Stomach smooth muscle (tissue), 2 donors: ENCODE measurements at regions not wholly inside any gene's neighbourhood (a gene's known extent, or its start where the extent isn't known, plus 50 kb on each side); places are given as distances from the start of the nearest gene placed in this dataset.
"Not testable (repeated sequence)": the region's sequence is repeated elsewhere in the genome, so short reads cannot be mapped to it uniquely, and the experiment has no call there.

ENCODE experiments used
- H3K27ac ChIP-seq: one replicate; pipeline ENCODE4 v1.7.0; 2013; ENCODE audit warnings: mild to moderate bottlenecking, low read length, inconsistent platforms
- H3K27me3 ChIP-seq, 2 donors: one replicate each; pipeline ENCODE4 v1.7.0; 2013; ENCODE audit warnings: low read length in 2 of 2; ENCODE audit not compliant: insufficient read depth in 2 of 2, control insufficient read depth in 1 of 2
- H3K36me3 ChIP-seq, 2 donors: one replicate each; pipeline ENCODE4 v1.7.0; 2013; ENCODE audit warnings: low read length in 2 of 2; ENCODE audit not compliant: control insufficient read depth in 2 of 2, insufficient read depth in 2 of 2
- H3K4me1 ChIP-seq: one replicate; pipeline ENCODE4 v1.7.0; 2013; ENCODE audit warnings: low read length; ENCODE audit not compliant: control insufficient read depth, insufficient read depth
- H3K4me3 ChIP-seq, 2 donors: one replicate each; pipeline ENCODE4 v1.7.0; 2013; ENCODE audit warnings: low read length in 2 of 2
- H3K9ac ChIP-seq, 2 donors: one replicate each; pipeline ENCODE4 v1.7.0; 2013; ENCODE audit warnings: low read length in 2 of 2, mild to moderate bottlenecking in 1 of 2
- H3K9me3 ChIP-seq, 2 donors: one replicate each; pipeline ENCODE4 v1.7.0; 2013; ENCODE audit warnings: low read length in 2 of 2; ENCODE audit not compliant: control insufficient read depth in 2 of 2
- donor health status: healthy.
- donor health status: Pancreatic carcinoma.

- H3K4me3 ChIP-seq = no peak overlapping the region
- H3K27ac ChIP-seq = no peak overlapping the region
- H3K36me3 ChIP-seq = no peaks in the 10 kb centered on the region
- H3K9ac ChIP-seq = no peak overlapping the region
- H3K9me3 ChIP-seq = no peaks in the 10 kb centered on the region
- no peaks in the 10 kb centered on the region for H3K27me3 ChIP-seq
- no peaks in the 10 kb centered on the region for H3K4me1 ChIP-seq
Measured at GRCh38 chr6:19562468-19562867, 274.7 kb upstream of the ID4 start.

DNA sequence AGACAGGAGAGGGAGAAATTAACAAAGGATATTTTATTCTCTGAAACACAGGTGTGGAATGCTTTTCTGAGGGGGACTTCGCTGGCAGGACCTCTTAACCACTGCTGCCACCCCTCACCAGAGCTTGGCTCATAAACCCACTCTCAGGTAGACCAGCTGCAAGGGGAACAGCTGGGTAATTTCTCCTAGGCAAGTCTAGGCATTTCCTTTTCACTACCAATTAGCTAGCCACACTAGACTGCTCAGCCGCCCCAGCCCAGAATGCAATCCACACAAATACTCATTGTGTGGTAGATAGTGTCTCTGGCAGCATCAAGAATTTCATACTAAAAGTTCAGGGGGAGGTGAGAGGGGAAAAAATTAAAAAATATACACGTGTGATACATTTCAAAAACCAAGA lies 267.6 kb upstream of the ID4 start:
- no peak overlapping the region for H3K9ac ChIP-seq
- no peak overlapping the region for H3K27ac ChIP-seq
- H3K9me3 ChIP-seq = no peaks in the 10 kb centered on the region
- no peaks in the 10 kb centered on the region for H3K27me3 ChIP-seq
- H3K36me3 ChIP-seq = no peaks in the 10 kb centered on the region
- H3K4me1 ChIP-seq = no peaks in the 10 kb centered on the region
- H3K4me3 ChIP-seq = no peak overlapping the region

GRCh38 chr6:19571176-19571575 lies 266.0 kb upstream of the ID4 start:
- Histone ChIP-seq H3K27me3 (no peaks in the 10 kb centered on the region), H3K9ac (no peak overlapping the region), H3K4me3 (no peak overlapping the region), H3K4me1 (no peaks in the 10 kb centered on the region), H3K36me3 (no peaks in the 10 kb centered on the region), H3K27ac (no peak overlapping the region), H3K9me3 (no peaks in the 10 kb centered on the region)

DNA sequence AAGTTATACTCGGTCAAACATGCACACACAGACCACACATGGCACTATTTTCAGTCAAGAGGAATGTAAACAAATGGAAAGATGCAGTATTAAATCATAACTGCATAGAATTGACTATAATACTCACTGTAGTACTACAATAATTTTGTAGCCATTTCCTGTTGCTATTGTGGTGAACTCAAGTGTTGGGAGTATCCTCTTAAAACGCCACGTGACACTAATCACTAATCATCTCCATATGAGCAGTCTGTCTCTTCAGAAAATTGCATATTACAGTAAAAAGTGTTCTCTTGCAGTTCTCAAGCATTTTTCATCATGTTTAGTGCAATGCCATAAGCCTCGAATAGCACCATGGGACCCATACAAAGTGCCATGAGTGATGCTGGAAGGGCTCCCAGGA lies 258.7 kb upstream of the ID4 start:
- H3K27me3 ChIP-seq = no peaks in the 10 kb centered on the region
- no peaks in the 10 kb centered on the region for H3K36me3 ChIP-seq
- H3K4me3 ChIP-seq = no peak overlapping the region
- no peak overlapping the region for H3K27ac ChIP-seq
- peaks cover 0 to 4% of the 10 kb centered on the region in 2 donors for H3K9me3 ChIP-seq
- no peaks in the 10 kb centered on the region for H3K4me1 ChIP-seq
- no peak overlapping the region for H3K9ac ChIP-seq

- H3K36me3 ChIP-seq, H3K4me3 ChIP-seq, H3K27ac ChIP-seq, H3K4me1 ChIP-seq, H3K27me3 ChIP-seq, H3K9ac ChIP-seq, H3K9me3 ChIP-seq: not testable (repeated sequence)
Measured at GRCh38 chr6:19584207-19584606, 253.0 kb upstream of the ID4 start.

- Histone ChIP-seq H3K9ac (no peak overlapping the region), H3K4me1 (no peaks in the 10 kb centered on the region), H3K27ac (no peak overlapping the region), H3K4me3 (no peak overlapping the region), H3K9me3 (no peaks in the 10 kb centered on the region), H3K36me3 (no peaks in the 10 kb centered on the region), H3K27me3 (no peaks in the 10 kb centered on the region)
Measured at GRCh38 chr6:19587238-19587942, 249.8 kb upstream of the ID4 start.

GRCh38 chr6:19590501-19591131 lies 246.6 kb upstream of the ID4 start:
- no peaks in the 10 kb centered on the region for H3K36me3 ChIP-seq
- no peak overlapping the region for H3K4me3 ChIP-seq
- no peak overlapping the region for H3K27ac ChIP-seq
- no peaks in the 10 kb centered on the region for H3K9me3 ChIP-seq
- no peaks in the 10 kb centered on the region for H3K27me3 ChIP-seq
- no peaks in the 10 kb centered on the region for H3K4me1 ChIP-seq
- no peak overlapping the region for H3K9ac ChIP-seq

GRCh38 chr6:19597809-19598320 lies 239.3 kb upstream of the ID4 start:
- Histone ChIP-seq H3K4me3 (no peak overlapping the region), H3K36me3 (no peaks in the 10 kb centered on the region), H3K9ac (no peak overlapping the region), H3K27me3 (no peaks in the 10 kb centered on the region), H3K4me1 (no peaks in the 10 kb centered on the region), H3K27ac (no peak overlapping the region), H3K9me3 (no peaks in the 10 kb centered on the region)

- Histone ChIP-seq H3K36me3 (no peaks in the 10 kb centered on the region), H3K27me3 (no peaks in the 10 kb centered on the region), H3K4me3 (no peak overlapping the region), H3K4me1 (no peaks in the 10 kb centered on the region), H3K27ac (no peak overlapping the region), H3K9ac (no peak overlapping the region), H3K9me3 (no peaks in the 10 kb centered on the region)
Measured at GRCh38 chr6:19599796-19600464, 237.2 kb upstream of the ID4 start.

GRCh38 chr6:19602434-19603013 lies 234.6 kb upstream of the ID4 start:
- Histone ChIP-seq H3K27ac (no peak overlapping the region), H3K36me3 (no peaks in the 10 kb centered on the region), H3K4me3 (no peak overlapping the region), H3K27me3 (no peaks in the 10 kb centered on the region), H3K9ac (no peak overlapping the region), H3K9me3 (no peaks in the 10 kb centered on the region), H3K4me1 (no peaks in the 10 kb centered on the region)
